LNCAP (cell line): ENCODE measurements at regions not wholly inside any gene's neighbourhood (a gene's known extent, or its start where the extent isn't known, plus 50 kb on each side); places are given as distances from the start of the nearest gene placed in this dataset.

ENCODE experiments used
- CTCF ChIP-seq: fragments of 450-650 bp; IDR thresholded peaks from 2 replicates; pipeline ENCODE4 v1.5.1; 2017; ENCODE audit warnings: mild to moderate bottlenecking

DNA sequence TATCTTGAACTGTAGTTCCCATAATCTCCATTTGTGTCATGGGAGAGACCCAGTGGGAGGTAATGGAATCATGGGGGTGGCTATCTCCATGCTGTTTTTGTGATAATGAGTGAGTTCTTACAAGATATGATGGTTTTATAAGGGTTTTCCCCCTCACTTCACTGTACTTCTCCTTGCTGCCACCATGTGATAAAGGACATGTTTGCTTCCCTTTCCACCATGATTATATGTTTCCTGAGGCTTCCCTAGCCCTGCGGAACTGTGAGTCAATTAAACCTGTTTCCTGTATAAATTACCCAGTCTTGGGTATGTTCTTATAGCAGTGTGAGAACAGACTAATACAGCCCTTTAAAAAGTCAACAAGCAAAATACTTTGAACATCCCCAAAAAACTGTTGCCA is 427.7 kb downstream of the HTR7 start:
- no peak for TF ChIP-seq CTCF

DNA sequence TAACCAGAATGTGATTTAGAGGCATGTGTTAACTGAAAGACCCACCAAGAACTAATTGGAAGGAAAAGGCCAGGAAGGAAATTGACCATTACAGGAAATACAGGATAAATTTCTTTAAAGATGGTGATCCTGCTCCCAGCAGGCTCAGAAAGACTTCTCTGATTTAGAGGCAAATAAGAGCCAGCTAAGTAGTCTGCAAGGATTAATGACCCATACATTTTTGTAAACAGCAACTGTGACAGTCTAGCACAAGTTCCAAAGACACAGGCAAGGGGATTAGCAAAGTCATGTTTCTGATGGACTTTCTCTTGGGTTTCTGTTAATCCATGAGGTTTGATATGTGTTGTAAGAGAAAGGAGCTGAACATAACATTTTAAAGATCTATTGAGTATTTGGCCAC is 425.0 kb downstream of the HTR7 start:
- no peak for TF ChIP-seq CTCF

- no peak for TF ChIP-seq CTCF
Observed at GRCh38 chr10:90435296-90435695, 422.5 kb downstream of the HTR7 start.

DNA sequence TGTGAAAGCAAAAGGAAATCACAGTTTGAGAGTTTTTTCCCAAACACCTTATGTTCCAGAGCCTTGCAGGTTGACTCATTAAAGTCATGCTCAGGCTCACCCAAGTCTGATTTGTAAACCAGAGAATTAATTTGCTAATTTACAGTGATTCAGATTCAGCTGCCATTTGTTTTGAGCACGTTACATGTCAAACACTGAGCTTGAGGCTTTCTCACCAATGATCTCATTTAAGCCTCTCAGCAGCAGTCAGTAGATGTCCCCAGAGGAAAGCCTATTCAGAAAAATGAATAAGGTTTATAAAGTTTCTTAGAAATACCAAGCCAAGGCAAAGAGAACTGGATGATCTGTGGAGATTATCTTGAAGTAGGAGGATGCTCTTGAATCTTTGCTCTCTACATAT is 420.4 kb downstream of the HTR7 start:
- no peak for TF ChIP-seq CTCF

- no peak for TF ChIP-seq CTCF
Observed at GRCh38 chr10:90440870-90441269, 417.0 kb downstream of the HTR7 start.

DNA sequence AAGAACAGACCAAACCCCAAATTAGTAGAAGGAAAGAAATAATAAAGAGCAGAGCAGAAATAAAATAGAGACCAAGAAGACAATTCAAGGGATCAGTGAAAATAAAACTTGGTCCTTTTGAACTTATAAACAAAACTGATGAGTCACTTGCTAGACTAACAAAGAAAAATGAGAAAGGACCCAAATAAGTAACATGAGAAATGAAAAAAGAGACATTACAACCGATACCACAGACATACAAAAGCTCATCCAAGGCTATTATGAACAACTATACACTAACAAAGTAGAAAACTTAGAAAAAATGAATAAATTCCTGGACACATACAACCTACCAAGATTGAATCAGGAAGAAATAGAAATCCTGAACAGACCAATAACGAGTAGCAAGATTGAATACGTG is 414.5 kb downstream of the HTR7 start:
- no peak for TF ChIP-seq CTCF

- TF ChIP-seq CTCF: no peak
Observed at GRCh38 chr10:90447831-90448230, 410.0 kb downstream of the HTR7 start.

DNA sequence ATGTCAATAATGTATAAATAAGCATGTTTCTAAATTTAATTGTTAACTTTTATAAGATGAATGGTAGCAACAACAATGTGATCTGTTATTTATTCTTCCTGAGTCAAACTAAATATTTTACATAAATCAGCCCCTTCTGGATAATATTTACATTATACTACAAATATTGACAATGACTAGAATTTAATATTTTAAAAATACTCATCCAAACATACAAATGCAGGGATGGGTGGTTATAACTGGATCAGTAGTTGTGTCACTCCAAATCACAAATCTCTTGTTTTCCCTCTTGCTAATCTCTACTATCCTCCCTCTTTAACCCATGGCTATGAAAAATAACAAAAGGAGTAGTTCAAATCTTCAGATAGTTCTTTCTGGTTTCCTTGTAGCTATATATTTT is 407.0 kb downstream of the HTR7 start:
- no peak for TF ChIP-seq CTCF
